ENCODE measurements at regions not wholly inside any gene's neighbourhood (a gene's known extent, or its start where the extent isn't known, plus 50 kb on each side); places are given as distances from the start of the nearest gene placed in this dataset.
A peak's percentile ranks its signal among the peaks of the same experiment; 100 is the strongest.

DNA sequence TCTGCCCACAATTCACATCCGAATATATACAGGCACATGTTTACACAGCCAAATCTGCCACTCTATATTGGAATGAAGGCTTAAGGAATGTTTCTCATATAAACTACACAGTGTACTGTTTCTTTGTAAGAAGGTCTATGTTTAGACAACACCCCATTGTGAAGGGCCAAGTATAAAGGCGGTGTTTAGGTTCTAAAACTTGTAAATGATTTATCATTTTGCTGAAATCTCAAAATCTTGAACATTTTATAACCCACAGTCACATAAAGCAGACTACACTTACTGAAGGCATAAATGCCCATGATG, 94.0 kb downstream of the ZNF608 start:
- Histone ChIP-seq H3K4me3 (peak overlapping the region; percentile 61), H3K4me1 (peaks cover 70% of the 10 kb centered on the region), H3K27me3 (ENCODE audit: low read depth) (no peaks in the 10 kb centered on the region), H3K9me3 (no peaks in the 10 kb centered on the region), H3K27ac (peak overlapping the region; percentile 74), H3K36me3 (peaks cover 11% of the 10 kb centered on the region)
- DNase-seq = no peak
- intact Hi-C loops (cut with DNase I) = loop anchor here (10.0 kb wide), 1 partner anchor 92 kb away; the partner anchor contains the start of gene ZNF608
- no peak for ATAC-seq
- TF ChIP-seq, protein P1, sequence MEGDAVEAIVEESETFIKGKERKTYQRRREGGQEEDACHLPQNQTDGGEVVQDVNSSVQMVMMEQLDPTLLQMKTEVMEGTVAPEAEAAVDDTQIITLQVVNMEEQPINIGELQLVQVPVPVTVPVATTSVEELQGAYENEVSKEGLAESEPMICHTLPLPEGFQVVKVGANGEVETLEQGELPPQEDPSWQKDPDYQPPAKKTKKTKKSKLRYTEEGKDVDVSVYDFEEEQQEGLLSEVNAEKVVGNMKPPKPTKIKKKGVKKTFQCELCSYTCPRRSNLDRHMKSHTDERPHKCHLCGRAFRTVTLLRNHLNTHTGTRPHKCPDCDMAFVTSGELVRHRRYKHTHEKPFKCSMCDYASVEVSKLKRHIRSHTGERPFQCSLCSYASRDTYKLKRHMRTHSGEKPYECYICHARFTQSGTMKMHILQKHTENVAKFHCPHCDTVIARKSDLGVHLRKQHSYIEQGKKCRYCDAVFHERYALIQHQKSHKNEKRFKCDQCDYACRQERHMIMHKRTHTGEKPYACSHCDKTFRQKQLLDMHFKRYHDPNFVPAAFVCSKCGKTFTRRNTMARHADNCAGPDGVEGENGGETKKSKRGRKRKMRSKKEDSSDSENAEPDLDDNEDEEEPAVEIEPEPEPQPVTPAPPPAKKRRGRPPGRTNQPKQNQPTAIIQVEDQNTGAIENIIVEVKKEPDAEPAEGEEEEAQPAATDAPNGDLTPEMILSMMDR (IDR thresholded peaks at IDR 0.05) = no peak

DNA sequence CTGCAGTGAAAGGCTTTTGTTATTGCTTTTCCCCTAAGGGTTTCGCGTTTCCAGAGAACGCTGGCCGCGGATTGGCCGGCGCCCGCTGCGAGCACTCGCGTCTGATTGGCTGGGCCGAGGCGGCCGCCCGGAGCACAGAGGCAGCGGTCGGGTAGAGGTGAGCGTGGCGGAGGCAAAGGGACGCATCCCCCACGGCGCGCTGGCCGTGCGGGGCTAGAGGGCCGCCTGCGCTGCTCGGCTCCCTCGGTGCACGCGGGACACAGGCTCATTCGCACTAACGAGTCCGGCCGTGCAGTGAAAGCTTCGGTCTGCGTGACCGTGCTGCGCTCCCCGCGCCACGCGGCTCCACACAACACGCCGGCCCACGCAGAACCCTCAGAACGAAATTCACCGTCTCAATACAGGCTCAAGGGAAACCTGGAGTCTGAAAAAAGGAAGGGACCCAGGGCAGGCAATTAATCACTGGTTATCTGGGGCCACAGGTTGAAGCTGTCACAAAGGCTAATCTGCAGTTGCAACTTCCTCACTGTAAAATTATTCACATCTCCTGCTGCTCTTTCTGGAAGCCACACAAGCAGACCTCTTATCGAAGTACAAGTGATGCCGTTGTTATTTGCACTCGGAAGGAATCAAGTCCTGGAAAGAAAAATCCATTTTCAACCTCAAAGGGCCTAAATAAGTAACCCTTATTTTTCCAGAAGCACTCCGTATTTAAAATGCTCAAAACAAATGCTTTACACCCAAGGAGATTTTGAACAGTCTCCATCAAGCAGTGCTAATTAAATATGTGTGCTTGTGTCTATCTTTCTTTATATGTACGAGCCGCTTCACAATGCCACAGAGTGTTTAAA, 94.6 kb downstream of the ZNF608 start:
- TF ChIP-seq, protein P1 (IDR thresholded peaks at IDR 0.05) = no peak
- DNase-seq (peak; percentile 81), ATAC-seq (peak; percentile 84 to 90)
- Histone ChIP-seq H3K27ac (peak overlapping the region; percentile 74), H3K4me1 (peaks cover 69% of the 10 kb centered on the region), H3K4me3 (peak overlapping the region; percentile 61), H3K9me3 (no peaks in the 10 kb centered on the region), H3K36me3 (peaks cover 17% of the 10 kb centered on the region), H3K27me3 (ENCODE audit: low read depth) (no peaks in the 10 kb centered on the region)
- intact Hi-C loops (cut with DNase I) = loop anchor here (10.0 kb wide), 1 partner anchor 93 kb away; the partner anchor contains the start of gene ZNF608

DNA sequence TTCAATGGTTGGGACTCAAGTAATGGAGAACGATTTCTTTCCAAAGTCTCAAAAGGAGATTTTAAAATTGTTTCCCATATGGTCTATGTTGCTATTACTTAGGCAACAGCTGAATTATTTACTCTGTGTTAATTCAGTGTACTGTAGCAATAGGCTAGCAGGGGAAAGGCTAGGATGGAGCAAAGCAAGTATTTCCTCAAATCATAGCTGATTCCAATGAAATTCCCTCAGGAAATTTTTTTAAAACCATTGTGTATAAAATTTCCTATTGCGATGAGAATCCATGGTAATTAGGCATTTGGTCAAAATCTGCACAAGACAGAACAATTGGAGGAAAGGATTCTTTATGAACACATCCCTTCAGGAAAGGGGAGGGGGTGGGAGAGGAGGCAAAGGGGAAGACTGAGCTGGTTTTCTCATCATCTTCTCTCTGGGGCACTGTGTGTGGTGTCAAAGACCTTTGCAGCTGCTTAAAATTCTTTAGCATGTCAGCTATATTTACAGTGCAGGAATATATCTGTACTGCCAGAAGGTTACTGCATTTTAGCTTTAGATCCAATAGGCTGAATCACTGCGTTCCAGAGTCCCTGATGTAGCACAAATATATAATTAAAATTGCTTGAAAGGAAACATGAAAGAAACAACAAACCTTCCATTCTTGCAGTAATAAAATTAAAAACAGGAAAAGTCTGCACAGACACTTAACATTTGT, 95.3 kb downstream of the ZNF608 start:
- H3K36me3 ChIP-seq = peaks cover 21% of the 10 kb centered on the region
- TF ChIP-seq, protein P1 (IDR thresholded peaks at IDR 0.05) = no peak
- intact Hi-C loops (cut with DNase I) = loop anchor here (10.0 kb wide), 1 partner anchor 94 kb away; the partner anchor contains the start of gene ZNF608
- H3K4me3 ChIP-seq = peak overlapping the region; percentile 61
- no peaks in the 10 kb centered on the region for H3K27me3 ChIP-seq (ENCODE audit: low read depth)
- peaks cover 66% of the 10 kb centered on the region for H3K4me1 ChIP-seq
- DNase-seq = no peak
- no peaks in the 10 kb centered on the region for H3K9me3 ChIP-seq
- no peak for ATAC-seq
- peak overlapping the region; percentile 74 for H3K27ac ChIP-seq

DNA sequence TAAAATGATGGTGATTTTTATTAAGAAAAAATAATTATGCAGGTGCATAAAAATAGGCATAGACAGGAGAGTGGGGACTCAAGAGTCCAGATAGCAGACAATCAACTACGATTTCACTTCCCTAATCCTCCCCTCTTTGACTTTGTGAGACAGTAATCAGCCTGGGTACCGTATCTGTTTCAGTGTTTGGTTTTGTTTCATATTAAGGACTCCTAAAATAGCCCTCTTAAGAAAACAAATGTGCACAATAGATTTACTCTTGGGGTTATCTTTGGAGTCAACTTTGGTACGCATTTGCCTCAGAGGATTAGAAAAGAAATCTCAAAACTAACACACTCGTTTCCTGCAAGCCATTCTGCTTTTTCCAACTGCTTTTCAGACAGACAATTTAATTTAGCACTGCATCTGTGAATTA, 96.3 kb downstream of the ZNF608 start:
- Histone ChIP-seq H3K36me3 (peaks cover 21% of the 10 kb centered on the region), H3K4me1 (peaks cover 56% of the 10 kb centered on the region), H3K9me3 (no peaks in the 10 kb centered on the region), H3K27me3 (ENCODE audit: low read depth) (no peaks in the 10 kb centered on the region), H3K27ac (peak overlapping the region; percentile 74), H3K4me3 (peak overlapping the region; percentile 27)
- DNase-seq = no peak
- intact Hi-C loops (cut with DNase I) = loop anchor here (10.0 kb wide), 1 partner anchor 95 kb away; the partner anchor contains the start of gene ZNF608
- TF ChIP-seq, protein P1 (IDR thresholded peaks at IDR 0.05) = no peak
- peak in 1 of 2 donors; percentile 13 for ATAC-seq

DNA sequence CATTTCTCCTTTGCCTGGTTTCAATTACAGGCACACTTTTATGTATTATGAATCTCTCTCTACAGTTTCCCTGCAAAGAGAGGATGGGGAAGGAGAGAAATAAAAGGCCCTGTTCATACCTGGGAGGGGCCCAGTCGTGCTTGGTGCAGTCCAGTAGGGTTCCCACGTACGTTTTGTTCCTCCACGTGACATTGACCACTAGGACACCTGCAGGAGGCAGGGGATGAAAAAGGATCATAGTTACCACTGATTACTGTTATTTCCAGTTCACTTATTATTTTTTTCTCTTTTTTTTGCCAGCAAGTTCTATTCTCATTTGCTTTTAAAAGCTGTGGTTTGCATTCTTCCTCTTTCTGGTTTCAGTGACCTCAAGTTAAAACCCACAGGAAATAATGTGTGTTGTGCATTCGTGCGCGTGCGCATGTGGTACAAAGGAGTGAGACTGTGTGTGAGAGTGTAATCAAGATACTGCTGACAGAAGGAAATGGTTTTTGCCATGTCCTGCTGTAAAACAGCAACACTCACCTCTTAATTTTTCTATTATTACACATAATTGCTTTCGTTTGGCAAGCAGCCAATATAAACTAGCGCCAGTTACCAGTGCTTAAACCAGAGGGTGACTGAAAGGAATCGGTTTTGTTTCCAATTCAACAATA, 96.8 kb downstream of the ZNF608 start:
- peak overlapping the region; percentile 74 for H3K27ac ChIP-seq
- H3K4me3 ChIP-seq = peak overlapping the region; percentile 27
- peaks cover 21% of the 10 kb centered on the region for H3K36me3 ChIP-seq
- TF ChIP-seq, protein P1 (IDR thresholded peaks at IDR 0.05) = no peak
- H3K27me3 ChIP-seq (ENCODE audit: low read depth) = no peaks in the 10 kb centered on the region
- ATAC-seq (peak; percentile 65 to 84), DNase-seq (peak; percentile 90)
- H3K9me3 ChIP-seq = no peaks in the 10 kb centered on the region
- H3K4me1 ChIP-seq = peaks cover 51% of the 10 kb centered on the region
- intact Hi-C loops (cut with DNase I) = loop anchor here (10.0 kb wide), 1 partner anchor 95 kb away; the partner anchor contains the start of gene ZNF608
